WTC11 (cell line): ENCODE measurements at regions not wholly inside any gene's neighbourhood (a gene's known extent, or its start where the extent isn't known, plus 50 kb on each side); places are given as distances from the start of the nearest gene placed in this dataset.

ENCODE experiments used
- NR3C1 ChIP-seq: sonication (generic); formaldehyde crosslinking; conservative IDR thresholded peaks from 2 replicates; pipeline ENCODE4 v1.8.1; 2023; ENCODE audit warnings: low read depth, mild to moderate bottlenecking, missing genetic modification reagents
- PRDM15 ChIP-seq: sonication (generic); formaldehyde crosslinking; IDR thresholded peaks from 2 replicates; pipeline ENCODE4 v1.8.0; 2022; ENCODE audit warnings: missing genetic modification reagents

DNA sequence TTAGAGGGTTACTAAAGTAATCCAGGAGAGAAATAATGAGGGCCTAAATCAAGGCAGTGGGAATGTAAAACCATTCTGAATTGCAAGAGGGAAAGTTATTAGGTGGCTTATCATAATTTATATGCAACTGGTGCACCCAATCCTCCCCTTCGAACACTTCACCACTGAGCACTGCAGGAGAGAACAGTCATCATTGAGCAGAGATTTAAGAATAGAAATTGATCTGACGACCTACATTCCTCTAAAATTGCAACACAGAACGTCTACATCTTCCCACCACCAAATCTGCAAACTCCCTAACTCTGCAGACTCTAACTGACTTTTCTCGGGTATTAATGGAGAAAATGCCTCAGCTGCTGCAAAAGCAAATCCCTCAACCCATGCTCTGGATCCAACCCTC, 138.5 kb upstream of the CDH20 start:
- TF ChIP-seq PRDM15 (CRISPR knock-in tag) (no peak), NR3C1 (CRISPR knock-in tag) (no peak)
